Skin epidermis (tissue), 12 donors: ENCODE measurements at regions not wholly inside any gene's neighbourhood (a gene's known extent, or its start where the extent isn't known, plus 50 kb on each side); places are given as distances from the start of the nearest gene placed in this dataset.
A peak's percentile ranks its signal among the peaks of the same experiment; 100 is the strongest.

Experiments used
- H3K27ac ChIP-seq, 21 experiments: fragments of 200-600 bp; sonication (generic) in 11 of 21; one replicate each; pipeline ENCODE4 v1.5.0; 2020; ENCODE audit warnings: mild to moderate bottlenecking in 3 of 21, inconsistent platforms in 2 of 21, moderate library complexity in 2 of 21
- H3K4me3 ChIP-seq, 7 experiments: fragments of 200-600 bp; sonication (generic) in 2 of 7; one replicate each; pipeline ENCODE4 v1.5.0; 2020; ENCODE audit warnings: inconsistent platforms in 2 of 7, mild to moderate bottlenecking in 2 of 7, moderate library complexity in 1 of 7

GRCh38 chrX:33735182-33735581, 396.9 kb downstream of the FAM47A start:
- no peak overlapping the region for H3K27ac ChIP-seq
- H3K4me3 ChIP-seq: no peak overlapping the region

GRCh38 chrX:33726281-33727160, 405.6 kb downstream of the FAM47A start:
- H3K27ac ChIP-seq: no peak overlapping the region
- peak overlapping the region in 1 of 7 experiments; percentile 9 for H3K4me3 ChIP-seq

GRCh38 chrX:33725535-33726210, 406.4 kb downstream of the FAM47A start:
- Histone ChIP-seq H3K4me3 (peak overlapping the region in 1 of 7 experiments; percentile 9), H3K27ac (no peak overlapping the region)

GRCh38 chrX:33721927-33722326, 410.2 kb downstream of the FAM47A start:
- no peak overlapping the region for H3K4me3 ChIP-seq
- no peak overlapping the region for H3K27ac ChIP-seq

- Histone ChIP-seq H3K4me3 (no peak overlapping the region), H3K27ac (no peak overlapping the region)
Observed at GRCh38 chrX:33686105-33686504, 446.0 kb downstream of the FAM47A start.
